Body of pancreas (tissue), 4 donors: ENCODE measurements at regions not wholly inside any gene's neighbourhood (a gene's known extent, or its start where the extent isn't known, plus 50 kb on each side); places are given as distances from the start of the nearest gene placed in this dataset.

Experiments
- POLR2A ChIP-seq, 3 donors: fragments of 450-650 bp; IDR thresholded peaks; one replicate each; pipeline ENCODE4 v1.6.1; 2016; ENCODE audit warnings: antibody characterized with exemption in 3 of 3, mild to moderate bottlenecking in 2 of 3
- TF ChIP-seq, protein P1 (sequence below), 7 experiments: fragments of 450-650 bp in 4 of 7; fragments of 200-600 bp in 3 of 7; sonication (generic) in 3 of 7; IDR thresholded peaks; one replicate each; pipeline ENCODE4 v1.5.1; 2016 to 2019; ENCODE audit warnings: antibody characterized with exemption in 7 of 7

DNA sequence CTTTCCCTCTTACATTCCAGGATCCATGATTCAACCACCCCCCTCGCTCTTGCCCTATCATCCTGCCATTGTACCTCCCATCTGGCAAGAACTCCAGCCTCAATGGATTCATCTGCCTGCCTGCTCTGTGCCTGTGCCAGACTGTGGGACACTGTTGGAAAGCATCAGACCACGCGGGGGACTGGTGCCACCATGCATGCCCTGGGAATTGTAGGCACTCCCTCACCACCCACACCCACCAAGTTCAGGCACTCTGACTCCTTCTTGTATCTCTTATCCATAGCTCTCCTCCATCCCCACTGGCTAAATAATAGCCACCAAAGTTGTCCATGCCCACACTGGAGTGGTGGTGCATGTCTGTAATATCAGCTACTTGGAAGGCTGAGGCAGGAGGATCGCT lies 143.8 kb downstream of the TPRA1 start:
- TF ChIP-seq, protein P1, sequence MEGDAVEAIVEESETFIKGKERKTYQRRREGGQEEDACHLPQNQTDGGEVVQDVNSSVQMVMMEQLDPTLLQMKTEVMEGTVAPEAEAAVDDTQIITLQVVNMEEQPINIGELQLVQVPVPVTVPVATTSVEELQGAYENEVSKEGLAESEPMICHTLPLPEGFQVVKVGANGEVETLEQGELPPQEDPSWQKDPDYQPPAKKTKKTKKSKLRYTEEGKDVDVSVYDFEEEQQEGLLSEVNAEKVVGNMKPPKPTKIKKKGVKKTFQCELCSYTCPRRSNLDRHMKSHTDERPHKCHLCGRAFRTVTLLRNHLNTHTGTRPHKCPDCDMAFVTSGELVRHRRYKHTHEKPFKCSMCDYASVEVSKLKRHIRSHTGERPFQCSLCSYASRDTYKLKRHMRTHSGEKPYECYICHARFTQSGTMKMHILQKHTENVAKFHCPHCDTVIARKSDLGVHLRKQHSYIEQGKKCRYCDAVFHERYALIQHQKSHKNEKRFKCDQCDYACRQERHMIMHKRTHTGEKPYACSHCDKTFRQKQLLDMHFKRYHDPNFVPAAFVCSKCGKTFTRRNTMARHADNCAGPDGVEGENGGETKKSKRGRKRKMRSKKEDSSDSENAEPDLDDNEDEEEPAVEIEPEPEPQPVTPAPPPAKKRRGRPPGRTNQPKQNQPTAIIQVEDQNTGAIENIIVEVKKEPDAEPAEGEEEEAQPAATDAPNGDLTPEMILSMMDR (IDR thresholded peaks at IDR 0.05) = no peak
- TF ChIP-seq POLR2A (IDR thresholded peaks at IDR 0.05) = no peak
